ENCODE measurements at regions not wholly inside any gene's neighbourhood (a gene's known extent, or its start where the extent isn't known, plus 50 kb on each side); places are given as distances from the start of the nearest gene placed in this dataset.

- TF ChIP-seq CTCF (conservative IDR thresholded peaks at IDR 0.05) (no peak), ZFX (IDR thresholded peaks at IDR 0.05) (no peak)
Measured at GRCh38 chr9:81259896-81260295, 429.5 kb downstream of the TLE1 start.

Data from C4-2B (cell line).